ENCODE measurements at regions not wholly inside any gene's neighbourhood (a gene's known extent, or its start where the extent isn't known, plus 50 kb on each side); places are given as distances from the start of the nearest gene placed in this dataset.

DNA sequence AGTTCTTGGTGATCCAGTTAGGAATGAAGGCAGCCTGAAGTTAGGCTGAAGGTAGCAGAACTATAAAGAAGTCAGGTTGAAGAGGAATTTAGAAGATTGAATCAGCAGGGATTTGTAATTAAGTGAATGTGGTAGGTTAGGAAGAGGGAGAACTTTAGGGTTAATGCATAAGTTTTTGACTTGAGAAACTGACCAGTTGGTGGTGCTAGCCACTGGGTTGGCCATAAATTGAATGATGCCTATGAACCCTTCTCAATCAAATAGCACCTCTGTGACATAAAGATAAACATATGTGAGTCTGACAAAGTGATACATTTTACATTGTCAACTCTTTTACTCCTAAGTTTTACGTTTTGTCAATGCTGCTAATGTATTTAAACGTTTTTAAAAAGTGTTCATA is 290.6 kb upstream of the NAV3 start:
- TF ChIP-seq EP300 (IDR thresholded peaks at IDR 0.05; ENCODE audit: borderline replicate concordance in 1 of 2, control insufficient read depth in 1 of 2, low read depth in 2 of 2, low read length in 2 of 2) (no peak), SREBF2 (IDR thresholded peaks at IDR 0.05; ENCODE audit: low read length) (no peak), KDM1A (IDR thresholded peaks at IDR 0.05; ENCODE audit: borderline replicate concordance) (no peak)
- TF ChIP-seq, protein P1, sequence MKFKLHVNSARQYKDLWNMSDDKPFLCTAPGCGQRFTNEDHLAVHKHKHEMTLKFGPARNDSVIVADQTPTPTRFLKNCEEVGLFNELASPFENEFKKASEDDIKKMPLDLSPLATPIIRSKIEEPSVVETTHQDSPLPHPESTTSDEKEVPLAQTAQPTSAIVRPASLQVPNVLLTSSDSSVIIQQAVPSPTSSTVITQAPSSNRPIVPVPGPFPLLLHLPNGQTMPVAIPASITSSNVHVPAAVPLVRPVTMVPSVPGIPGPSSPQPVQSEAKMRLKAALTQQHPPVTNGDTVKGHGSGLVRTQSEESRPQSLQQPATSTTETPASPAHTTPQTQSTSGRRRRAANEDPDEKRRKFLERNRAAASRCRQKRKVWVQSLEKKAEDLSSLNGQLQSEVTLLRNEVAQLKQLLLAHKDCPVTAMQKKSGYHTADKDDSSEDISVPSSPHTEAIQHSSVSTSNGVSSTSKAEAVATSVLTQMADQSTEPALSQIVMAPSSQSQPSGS (IDR thresholded peaks at IDR 0.05; ENCODE audit: low read length): no peak

Data from GM12878 (cell line).